ENCODE measurements at regions not wholly inside any gene's neighbourhood (a gene's known extent, or its start where the extent isn't known, plus 50 kb on each side); places are given as distances from the start of the nearest gene placed in this dataset. TPM values are rescaled to one million over a fixed set of nuclear protein-coding genes. Genes with fewer than 3 reads are reported as not detected.
A peak's percentile ranks its signal among the peaks of the same experiment; 100 is the strongest.

GRCh38 chr6:117200067-117200466, 65.3 kb upstream of the VGLL2 start:
- WGBS = 83% methylated on average over 2 of the region's 2 CpGs
- no peak for DNase-seq (ENCODE audit: extremely low spot score)
- no peaks in the 10 kb centered on the region for H3K36me3 ChIP-seq (ENCODE audit: insufficient read depth)
- H3K4me1 ChIP-seq (ENCODE audit: insufficient read depth) = no peaks in the 10 kb centered on the region
- H3K4me3 ChIP-seq (ENCODE audit: low read depth, low read length) = no peak overlapping the region
- H3K27ac ChIP-seq (ENCODE audit: low read depth) = no peak overlapping the region

- DNase-seq (ENCODE audit: extremely low spot score) = no peak
- Histone ChIP-seq H3K27ac (ENCODE audit: low read depth) (no peak overlapping the region), H3K4me3 (ENCODE audit: low read depth, low read length) (no peak overlapping the region), H3K36me3 (ENCODE audit: insufficient read depth) (no peaks in the 10 kb centered on the region), H3K4me1 (ENCODE audit: insufficient read depth) (no peaks in the 10 kb centered on the region)
- WGBS = 81% methylated on average over 1 of the region's 1 CpG
These were observed 60.5 kb upstream of the VGLL2 start for GRCh38 chr6:117204903-117205302.

GRCh38 chr6:117205876-117206275, 59.5 kb upstream of the VGLL2 start:
- H3K4me1 ChIP-seq (ENCODE audit: insufficient read depth) = no peaks in the 10 kb centered on the region
- WGBS = 54% methylated on average over 4 of the region's 4 CpGs
- H3K27ac ChIP-seq (ENCODE audit: low read depth) = no peak overlapping the region
- no peaks in the 10 kb centered on the region for H3K36me3 ChIP-seq (ENCODE audit: insufficient read depth)
- DNase-seq (ENCODE audit: extremely low spot score) = no peak
- no peak overlapping the region for H3K4me3 ChIP-seq (ENCODE audit: low read depth, low read length)

- Histone ChIP-seq H3K4me1 (ENCODE audit: insufficient read depth) (no peaks in the 10 kb centered on the region), H3K36me3 (ENCODE audit: insufficient read depth) (no peaks in the 10 kb centered on the region), H3K4me3 (ENCODE audit: low read depth, low read length) (no peak overlapping the region), H3K27ac (ENCODE audit: low read depth) (no peak overlapping the region)
- DNase-seq (ENCODE audit: extremely low spot score) = no peak
- WGBS = 61% methylated on average over 1 of the region's 1 CpG
These were observed 58.8 kb upstream of the VGLL2 start for GRCh38 chr6:117206522-117206921.

- H3K4me1 ChIP-seq (ENCODE audit: insufficient read depth) = no peaks in the 10 kb centered on the region
- WGBS = 54% methylated on average over 8 of the region's 8 CpGs
- no peak overlapping the region for H3K4me3 ChIP-seq (ENCODE audit: low read depth, low read length)
- no peaks in the 10 kb centered on the region for H3K36me3 ChIP-seq (ENCODE audit: insufficient read depth)
- H3K27ac ChIP-seq (ENCODE audit: low read depth) = no peak overlapping the region
- DNase-seq (ENCODE audit: extremely low spot score) = no peak
These were observed 58.2 kb upstream of the VGLL2 start for GRCh38 chr6:117206944-117207687.

DNA sequence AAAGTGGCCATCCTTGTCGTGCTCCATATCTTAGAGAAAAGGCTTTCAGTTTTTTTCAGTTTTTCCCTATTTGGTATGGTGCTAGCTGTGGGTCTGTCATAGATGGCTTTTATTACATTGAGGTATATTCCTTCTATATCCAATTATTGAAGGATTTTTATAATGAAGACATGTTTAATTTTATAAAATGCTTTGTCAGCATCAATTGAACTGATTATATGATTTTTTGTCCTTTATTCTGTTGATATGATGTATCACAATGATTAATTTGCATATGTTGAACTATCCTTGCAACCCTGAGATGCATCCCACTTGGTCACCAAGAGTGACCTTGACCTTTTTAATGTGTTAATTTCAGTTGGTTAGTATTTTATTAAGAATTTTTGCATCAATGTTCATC, 55.1 kb upstream of the VGLL2 start:
- WGBS = 69% methylated on average over 1 of the region's 1 CpG
- no peak for DNase-seq (ENCODE audit: extremely low spot score)
- Histone ChIP-seq H3K4me3 (ENCODE audit: low read depth, low read length) (no peak overlapping the region), H3K27ac (ENCODE audit: low read depth) (no peak overlapping the region), H3K36me3 (ENCODE audit: insufficient read depth) (no peaks in the 10 kb centered on the region), H3K4me1 (ENCODE audit: insufficient read depth) (no peaks in the 10 kb centered on the region)

GRCh38 chr6:117215353-117216090, 49.8 kb upstream of the VGLL2 start:
- Histone ChIP-seq H3K4me3 (ENCODE audit: low read depth, low read length) (no peak overlapping the region), H3K36me3 (ENCODE audit: insufficient read depth) (no peaks in the 10 kb centered on the region), H3K4me1 (ENCODE audit: insufficient read depth) (no peaks in the 10 kb centered on the region), H3K27ac (ENCODE audit: low read depth) (no peak overlapping the region)
- DNase-seq (ENCODE audit: extremely low spot score) = no peak
- WGBS = 81% methylated on average over 4 of the region's 4 CpGs

Small RNA genes in the stretch of these regions (small RNA-seq; reads per million reads assigned to genes)
- gene RNA5SP214 (1.2 reads per million, percentile 79 among the genes with 10 or more reads in this experiment), gene RPS29P13 (not detected)
